ENCODE measurements at regions not wholly inside any gene's neighbourhood (a gene's known extent, or its start where the extent isn't known, plus 50 kb on each side); places are given as distances from the start of the nearest gene placed in this dataset.

DNA sequence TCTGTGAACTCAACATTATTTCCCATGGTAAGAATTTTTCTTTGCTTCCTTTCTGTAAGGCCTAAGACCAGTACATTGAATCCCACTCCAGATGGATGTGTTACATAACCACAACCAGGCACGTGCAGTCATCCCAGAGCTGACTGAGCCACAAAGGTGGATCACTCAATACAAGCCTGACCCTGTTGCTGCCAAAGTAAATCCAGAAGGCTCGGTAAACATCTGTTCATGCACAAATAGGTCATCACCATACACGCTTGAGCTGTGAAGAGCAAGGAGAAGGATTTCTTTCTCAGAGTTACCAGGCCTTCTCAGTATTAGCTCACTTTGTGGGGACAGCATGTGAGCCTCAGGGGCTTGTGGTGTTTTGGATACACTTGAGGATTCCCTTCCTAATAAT is 791.4 kb upstream of the FANCL start:
- Histone ChIP-seq H3K4me3 (ENCODE audit: low read depth in 1 of 2, low read length in 2 of 2) (no peak overlapping the region), H3K36me3 (ENCODE audit: insufficient read depth, low read length) (no peaks in the 10 kb centered on the region), H3K9me3 (ENCODE audit: low read length) (no peaks in the 10 kb centered on the region), H3K27ac (ENCODE audit: low read depth, low read length) (no peak overlapping the region), H3K9ac (ENCODE audit: low read length) (no peak overlapping the region), H3K4me1 (ENCODE audit: insufficient read depth, low read length) (peaks cover 19% of the 10 kb centered on the region), H3K27me3 (ENCODE audit: control insufficient read depth in 1 of 2, insufficient read depth in 2 of 2, low read length in 2 of 2) (no peaks in the 10 kb centered on the region)

- Histone ChIP-seq H3K36me3 (ENCODE audit: insufficient read depth, low read length) (no peaks in the 10 kb centered on the region), H3K4me3 (ENCODE audit: low read depth in 1 of 2, low read length in 2 of 2) (no peak overlapping the region), H3K27me3 (ENCODE audit: control insufficient read depth in 1 of 2, insufficient read depth in 2 of 2, low read length in 2 of 2) (no peaks in the 10 kb centered on the region), H3K4me1 (ENCODE audit: insufficient read depth, low read length) (peaks cover 7% of the 10 kb centered on the region), H3K27ac (ENCODE audit: low read depth, low read length) (no peak overlapping the region), H3K9me3 (ENCODE audit: low read length) (no peaks in the 10 kb centered on the region), H3K9ac (ENCODE audit: low read length) (no peak overlapping the region)
These were observed 787.9 kb upstream of the FANCL start for GRCh38 chr2:59029058-59029457.

DNA sequence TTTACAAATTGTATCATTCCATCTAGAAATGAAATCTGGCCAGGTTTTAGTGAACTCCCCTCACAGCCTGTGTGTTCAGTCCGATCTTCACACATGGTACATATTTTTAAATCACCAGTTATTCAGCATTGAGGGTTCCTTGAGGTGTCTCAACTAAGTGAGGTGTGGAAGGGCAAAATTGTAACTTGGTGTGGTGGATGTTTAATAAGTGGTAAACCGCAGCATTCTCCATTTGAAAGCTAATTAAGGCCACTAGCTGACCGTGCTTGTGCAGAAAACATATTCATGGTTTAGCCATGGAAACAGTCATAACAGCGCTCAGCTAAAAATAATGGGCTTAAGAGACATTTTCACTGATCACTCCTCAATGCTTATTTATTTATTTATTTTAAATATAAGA is 786.2 kb upstream of the FANCL start:
- Histone ChIP-seq H3K4me1 (ENCODE audit: insufficient read depth, low read length) (no peaks in the 10 kb centered on the region), H3K27me3 (ENCODE audit: control insufficient read depth in 1 of 2, insufficient read depth in 2 of 2, low read length in 2 of 2) (no peaks in the 10 kb centered on the region), H3K4me3 (ENCODE audit: low read depth in 1 of 2, low read length in 2 of 2) (no peak overlapping the region), H3K36me3 (ENCODE audit: insufficient read depth, low read length) (no peaks in the 10 kb centered on the region), H3K9ac (ENCODE audit: low read length) (no peak overlapping the region), H3K9me3 (ENCODE audit: low read length) (no peaks in the 10 kb centered on the region), H3K27ac (ENCODE audit: low read depth, low read length) (no peak overlapping the region)

GRCh38 chr2:59025157-59025757 is 784.1 kb upstream of the FANCL start:
- Histone ChIP-seq H3K36me3 (ENCODE audit: insufficient read depth, low read length) (no peaks in the 10 kb centered on the region), H3K27me3 (ENCODE audit: control insufficient read depth in 1 of 2, insufficient read depth in 2 of 2, low read length in 2 of 2) (no peaks in the 10 kb centered on the region), H3K27ac (ENCODE audit: low read depth, low read length) (no peak overlapping the region), H3K4me1 (ENCODE audit: insufficient read depth, low read length) (no peaks in the 10 kb centered on the region), H3K9me3 (ENCODE audit: low read length) (no peaks in the 10 kb centered on the region), H3K4me3 (ENCODE audit: low read depth in 1 of 2, low read length in 2 of 2) (no peak overlapping the region), H3K9ac (ENCODE audit: low read length) (no peak overlapping the region)

GRCh38 chr2:59021786-59022185 is 780.7 kb upstream of the FANCL start:
- Histone ChIP-seq H3K27me3 (ENCODE audit: control insufficient read depth in 1 of 2, insufficient read depth in 2 of 2, low read length in 2 of 2) (no peaks in the 10 kb centered on the region), H3K36me3 (ENCODE audit: insufficient read depth, low read length) (no peaks in the 10 kb centered on the region), H3K4me1 (ENCODE audit: insufficient read depth, low read length) (no peaks in the 10 kb centered on the region), H3K27ac (ENCODE audit: low read depth, low read length) (no peak overlapping the region), H3K9ac (ENCODE audit: low read length) (no peak overlapping the region), H3K4me3 (ENCODE audit: low read depth in 1 of 2, low read length in 2 of 2) (no peak overlapping the region), H3K9me3 (ENCODE audit: low read length) (no peaks in the 10 kb centered on the region)

- no peaks in the 10 kb centered on the region for H3K4me1 ChIP-seq (ENCODE audit: insufficient read depth, low read length)
- H3K4me3 ChIP-seq (ENCODE audit: low read depth in 1 of 2, low read length in 2 of 2) = no peak overlapping the region
- no peaks in the 10 kb centered on the region for H3K27me3 ChIP-seq (ENCODE audit: control insufficient read depth in 1 of 2, insufficient read depth in 2 of 2, low read length in 2 of 2)
- H3K27ac ChIP-seq (ENCODE audit: low read depth, low read length) = no peak overlapping the region
- no peaks in the 10 kb centered on the region for H3K36me3 ChIP-seq (ENCODE audit: insufficient read depth, low read length)
- no peaks in the 10 kb centered on the region for H3K9me3 ChIP-seq (ENCODE audit: low read length)
- H3K9ac ChIP-seq (ENCODE audit: low read length) = no peak overlapping the region
These were observed 778.5 kb upstream of the FANCL start for GRCh38 chr2:59019566-59020159.

DNA sequence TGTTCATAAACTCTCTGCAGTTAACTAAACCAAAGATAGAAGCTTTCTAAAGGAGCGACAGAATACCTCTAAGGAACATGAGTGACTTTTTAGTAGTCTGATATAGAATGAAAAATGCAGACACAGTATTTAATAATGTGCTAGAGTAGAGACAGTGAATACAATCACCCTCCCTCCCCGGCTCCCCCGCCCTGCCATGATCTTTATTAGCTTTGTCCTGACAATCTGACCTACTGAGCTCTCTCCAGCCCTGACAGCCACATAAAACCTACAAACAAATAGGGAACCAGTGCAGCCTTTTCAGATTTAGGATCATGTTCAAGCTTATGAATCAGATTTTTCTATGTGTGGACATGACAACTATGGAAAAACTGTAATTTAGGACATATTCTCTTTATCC is 777.6 kb upstream of the FANCL start:
- H3K4me1 ChIP-seq (ENCODE audit: insufficient read depth, low read length) = no peaks in the 10 kb centered on the region
- H3K4me3 ChIP-seq (ENCODE audit: low read depth in 1 of 2, low read length in 2 of 2) = no peak overlapping the region
- no peaks in the 10 kb centered on the region for H3K27me3 ChIP-seq (ENCODE audit: control insufficient read depth in 1 of 2, insufficient read depth in 2 of 2, low read length in 2 of 2)
- no peaks in the 10 kb centered on the region for H3K9me3 ChIP-seq (ENCODE audit: low read length)
- no peak overlapping the region for H3K9ac ChIP-seq (ENCODE audit: low read length)
- H3K36me3 ChIP-seq (ENCODE audit: insufficient read depth, low read length) = no peaks in the 10 kb centered on the region
- no peak overlapping the region for H3K27ac ChIP-seq (ENCODE audit: low read depth, low read length)

DNA sequence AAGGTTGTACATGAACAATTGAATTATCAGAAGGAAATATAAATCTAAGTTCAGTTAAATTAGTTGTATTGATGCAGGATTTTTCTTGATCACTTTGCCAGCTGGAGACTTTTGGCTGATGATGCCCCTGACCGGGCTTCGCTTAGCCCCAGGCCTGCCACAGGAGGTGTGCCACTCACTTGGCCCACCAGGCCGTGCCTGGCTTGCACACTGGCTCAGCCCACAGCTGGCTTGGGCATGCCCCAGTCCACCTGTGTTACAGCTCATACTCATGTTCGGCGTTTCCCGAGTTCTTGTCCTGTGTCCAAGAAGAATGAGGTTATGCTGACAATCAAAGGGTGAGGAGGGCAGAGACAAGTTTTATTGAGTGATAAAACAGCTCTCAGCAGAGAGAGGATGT is 773.9 kb upstream of the FANCL start:
- no peaks in the 10 kb centered on the region for H3K36me3 ChIP-seq (ENCODE audit: insufficient read depth, low read length)
- H3K27ac ChIP-seq (ENCODE audit: low read depth, low read length) = no peak overlapping the region
- H3K9me3 ChIP-seq (ENCODE audit: low read length) = no peaks in the 10 kb centered on the region
- no peak overlapping the region for H3K4me3 ChIP-seq (ENCODE audit: low read depth in 1 of 2, low read length in 2 of 2)
- H3K4me1 ChIP-seq (ENCODE audit: insufficient read depth, low read length) = no peaks in the 10 kb centered on the region
- H3K27me3 ChIP-seq (ENCODE audit: control insufficient read depth in 1 of 2, insufficient read depth in 2 of 2, low read length in 2 of 2) = no peaks in the 10 kb centered on the region
- no peak overlapping the region for H3K9ac ChIP-seq (ENCODE audit: low read length)

DNA sequence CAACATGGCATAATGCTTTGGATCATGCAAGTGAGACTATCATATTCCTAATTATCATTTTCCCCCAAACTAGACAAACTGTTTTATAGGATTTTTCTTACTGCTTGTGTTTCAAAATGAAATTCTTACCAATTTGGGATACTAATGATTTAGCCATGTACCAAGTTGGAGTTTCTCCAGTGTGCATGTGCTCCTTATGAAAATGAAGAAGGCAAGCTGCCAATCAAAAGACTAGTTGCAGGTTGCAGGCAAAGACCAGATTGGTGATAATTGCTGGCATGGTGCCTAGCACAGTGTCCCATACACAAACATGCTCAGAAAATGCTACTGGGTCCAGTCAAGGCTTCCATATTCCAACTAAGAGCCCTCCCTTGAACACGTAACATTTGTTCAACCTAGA is 771.8 kb upstream of the FANCL start:
- no peak overlapping the region for H3K27ac ChIP-seq (ENCODE audit: low read depth, low read length)
- no peaks in the 10 kb centered on the region for H3K27me3 ChIP-seq (ENCODE audit: control insufficient read depth in 1 of 2, insufficient read depth in 2 of 2, low read length in 2 of 2)
- H3K9ac ChIP-seq (ENCODE audit: low read length) = no peak overlapping the region
- no peaks in the 10 kb centered on the region for H3K36me3 ChIP-seq (ENCODE audit: insufficient read depth, low read length)
- H3K4me3 ChIP-seq (ENCODE audit: low read depth in 1 of 2, low read length in 2 of 2) = no peak overlapping the region
- H3K4me1 ChIP-seq (ENCODE audit: insufficient read depth, low read length) = no peaks in the 10 kb centered on the region
- no peaks in the 10 kb centered on the region for H3K9me3 ChIP-seq (ENCODE audit: low read length)

- H3K9me3 ChIP-seq (ENCODE audit: low read length) = no peaks in the 10 kb centered on the region
These were observed 771.1 kb upstream of the FANCL start for GRCh38 chr2:59012234-59012633.

GRCh38 chr2:59008950-59009349 is 767.8 kb upstream of the FANCL start:
- Histone ChIP-seq H3K27me3 (ENCODE audit: control insufficient read depth in 1 of 2, insufficient read depth in 2 of 2, low read length in 2 of 2) (no peaks in the 10 kb centered on the region), H3K4me1 (ENCODE audit: insufficient read depth, low read length) (no peaks in the 10 kb centered on the region), H3K9ac (ENCODE audit: low read length) (no peak overlapping the region), H3K27ac (ENCODE audit: low read depth, low read length) (no peak overlapping the region), H3K4me3 (ENCODE audit: low read depth in 1 of 2, low read length in 2 of 2) (no peak overlapping the region), H3K36me3 (ENCODE audit: insufficient read depth, low read length) (no peaks in the 10 kb centered on the region), H3K9me3 (ENCODE audit: low read length) (no peaks in the 10 kb centered on the region)

More at GRCh38 chr2:59012234-59012633, 771.1 kb upstream of the FANCL start:
- Histone ChIP-seq H3K9ac (ENCODE audit: low read length) (no peak overlapping the region), H3K36me3 (ENCODE audit: insufficient read depth, low read length) (no peaks in the 10 kb centered on the region), H3K4me1 (ENCODE audit: insufficient read depth, low read length) (no peaks in the 10 kb centered on the region), H3K27me3 (ENCODE audit: control insufficient read depth in 1 of 2, insufficient read depth in 2 of 2, low read length in 2 of 2) (no peaks in the 10 kb centered on the region), H3K27ac (ENCODE audit: low read depth, low read length) (no peak overlapping the region), H3K4me3 (ENCODE audit: low read depth in 1 of 2, low read length in 2 of 2) (no peak overlapping the region)

Measured in muscle layer of colon (tissue), 2 donors.